ENCODE measurements at regions not wholly inside any gene's neighbourhood (a gene's known extent, or its start where the extent isn't known, plus 50 kb on each side); places are given as distances from the start of the nearest gene placed in this dataset.

GRCh38 chr7:17094963-17095574, 203.4 kb upstream of the AHR start:
- CTCF ChIA-PET = interaction anchor here (1.1 to 1.7 kb wide), 2 partner anchors 9 to 11 kb away, joined by 3 read pairs; no protein-coding TSS in a partner anchor
- Mint-ChIP-seq H3K27me3 (no peaks in the 10 kb centered on the region), H3K36me3 (ENCODE audit: low read depth) (no peaks in the 10 kb centered on the region), H3K9me3 (no peaks in the 10 kb centered on the region), H3K4me3 (no peak overlapping the region), H3K27ac (no peak overlapping the region), H3K4me1 (ENCODE audit: low read depth) (peaks cover 10% of the 10 kb centered on the region)
- POLR2A ChIA-PET = interaction anchor here (0.5 kb wide), 1 partner anchor 576 kb away, joined by 3 read pairs; no protein-coding TSS in a partner anchor
- no peak for TF ChIP-seq CTCF (IDR thresholded peaks at IDR 0.05)
- ATAC-seq (no peak), DNase-seq (no peak)
- intact Hi-C loops (cut with micrococcal nuclease) = no loop called here

- H3K27me3 Mint-ChIP-seq = no peaks in the 10 kb centered on the region
- DNase-seq (no peak), ATAC-seq (no peak)
- no peak for TF ChIP-seq CTCF (IDR thresholded peaks at IDR 0.05)
- H3K9me3 Mint-ChIP-seq = no peaks in the 10 kb centered on the region
- H3K4me1 Mint-ChIP-seq (ENCODE audit: low read depth) = peaks cover 10% of the 10 kb centered on the region
- no peaks in the 10 kb centered on the region for H3K36me3 Mint-ChIP-seq (ENCODE audit: low read depth)
- intact Hi-C loops (cut with micrococcal nuclease) = no loop called here
- H3K27ac Mint-ChIP-seq = no peak overlapping the region
- ChIA-PET POLR2A (interaction anchor here (0.5 kb wide), 1 partner anchor 575 kb away, joined by 3 read pairs; no protein-coding TSS in a partner anchor), CTCF (interaction anchor here (0.9 to 1.7 kb wide), 4 partner anchors 8 to 16 kb away, joined by 3 read pairs; no protein-coding TSS in a partner anchor)
- H3K4me3 Mint-ChIP-seq = no peak overlapping the region
Observed at GRCh38 chr7:17095931-17096330, 202.5 kb upstream of the AHR start.

DNA sequence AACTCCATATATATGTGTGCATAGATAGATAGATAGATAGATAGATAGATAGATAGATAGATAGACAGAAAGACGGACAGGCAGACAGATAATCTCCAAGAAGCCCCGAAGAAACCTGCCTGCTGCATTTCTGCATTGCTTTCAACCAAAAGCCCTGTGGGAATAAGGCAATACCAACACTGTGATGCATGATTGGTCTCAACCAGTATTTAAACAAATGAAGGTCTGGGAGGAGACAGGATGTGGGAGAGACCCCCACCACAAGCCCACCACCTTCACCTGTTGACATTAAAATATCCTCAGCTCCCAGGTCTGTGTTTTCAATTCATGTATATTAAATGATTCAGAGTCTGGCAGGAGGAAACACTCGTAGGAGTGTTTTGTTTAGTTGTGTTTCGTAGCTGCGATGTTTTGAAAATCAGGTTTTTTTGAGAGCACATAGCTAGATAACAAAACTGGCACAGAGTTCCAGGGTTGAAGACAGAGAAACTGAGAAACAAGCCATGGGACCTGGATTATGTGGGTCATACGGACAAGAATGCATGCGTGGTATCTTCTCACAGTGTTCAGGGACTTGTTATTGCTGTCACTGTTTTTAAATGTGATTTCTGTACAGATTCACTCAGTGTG, 200.7 kb upstream of the AHR start:
- no peaks in the 10 kb centered on the region for H3K36me3 Mint-ChIP-seq (ENCODE audit: low read depth)
- no peaks in the 10 kb centered on the region for H3K9me3 Mint-ChIP-seq
- POLR2A ChIA-PET = interaction anchor here (0.7 kb wide), 1 partner anchor 42 kb away, joined by 3 read pairs; no protein-coding TSS in a partner anchor
- peaks cover 10% of the 10 kb centered on the region for H3K4me1 Mint-ChIP-seq (ENCODE audit: low read depth)
- intact Hi-C loops (cut with micrococcal nuclease) = no loop called here
- TF ChIP-seq CTCF (IDR thresholded peaks at IDR 0.05) = no peak
- ATAC-seq = no peak
- DNase-seq = peak; percentile 4
- H3K4me3 Mint-ChIP-seq = no peak overlapping the region
- CTCF ChIA-PET = interaction anchor here (1.3 kb wide), 1 partner anchor 115 kb away, joined by 3 read pairs; no protein-coding TSS in a partner anchor
- H3K27me3 Mint-ChIP-seq = no peaks in the 10 kb centered on the region
- H3K27ac Mint-ChIP-seq = no peak overlapping the region

- Mint-ChIP-seq H3K27me3 (no peaks in the 10 kb centered on the region), H3K27ac (no peak overlapping the region), H3K4me1 (ENCODE audit: low read depth) (peaks cover 10% of the 10 kb centered on the region), H3K4me3 (no peak overlapping the region), H3K36me3 (ENCODE audit: low read depth) (no peaks in the 10 kb centered on the region), H3K9me3 (no peaks in the 10 kb centered on the region)
- DNase-seq = no peak
- no peak for TF ChIP-seq CTCF (IDR thresholded peaks at IDR 0.05)
- ChIA-PET CTCF (no interaction called here), POLR2A (no interaction called here)
- no peak for ATAC-seq
- intact Hi-C loops (cut with micrococcal nuclease) = no loop called here
Observed at GRCh38 chr7:17098515-17098914, 199.9 kb upstream of the AHR start.

Measured in activated CD8-positive, alpha-beta T cell treated with anti-CD3 and anti-CD28 coated beads for 36 hours (primary cell).